ENCODE measurements at regions not wholly inside any gene's neighbourhood (a gene's known extent, or its start where the extent isn't known, plus 50 kb on each side); places are given as distances from the start of the nearest gene placed in this dataset.

DNA sequence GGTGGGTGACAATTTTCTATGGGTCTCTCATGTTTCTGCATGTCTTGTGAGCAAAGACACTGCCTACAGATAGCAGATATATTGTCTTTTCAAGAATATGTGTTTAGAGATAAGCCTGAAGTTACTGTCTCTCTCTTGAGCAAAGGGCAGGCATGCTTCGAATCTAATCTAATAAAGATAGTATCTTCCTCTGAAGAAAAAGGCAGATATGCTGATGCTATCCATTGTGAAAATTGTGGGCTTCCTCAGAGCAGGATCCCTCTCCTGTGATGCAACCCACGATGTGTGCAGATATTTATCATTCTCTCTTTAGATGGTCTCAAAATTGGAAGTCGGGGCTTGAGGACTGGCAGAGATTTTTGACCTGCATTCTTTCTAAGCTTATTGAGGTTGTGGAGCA is 187.0 kb downstream of the DACT1 start:
- no peak overlapping the region for H3K4me3 Mint-ChIP-seq
- H3K9me3 Mint-ChIP-seq, result no peaks in the 10 kb centered on the region
- H3K27ac Mint-ChIP-seq, result no peak overlapping the region
- intact Hi-C loops (cut with micrococcal nuclease), result loop anchor here (10.0 kb wide), 1 partner anchor 320 kb away; no protein-coding TSS in a partner anchor
- no peaks in the 10 kb centered on the region for H3K27me3 Mint-ChIP-seq
- H3K36me3 Mint-ChIP-seq (ENCODE audit: low read depth), result no peaks in the 10 kb centered on the region
- DNase-seq, result peak; percentile 4
- peaks cover 4% of the 10 kb centered on the region for H3K4me1 Mint-ChIP-seq

DNA sequence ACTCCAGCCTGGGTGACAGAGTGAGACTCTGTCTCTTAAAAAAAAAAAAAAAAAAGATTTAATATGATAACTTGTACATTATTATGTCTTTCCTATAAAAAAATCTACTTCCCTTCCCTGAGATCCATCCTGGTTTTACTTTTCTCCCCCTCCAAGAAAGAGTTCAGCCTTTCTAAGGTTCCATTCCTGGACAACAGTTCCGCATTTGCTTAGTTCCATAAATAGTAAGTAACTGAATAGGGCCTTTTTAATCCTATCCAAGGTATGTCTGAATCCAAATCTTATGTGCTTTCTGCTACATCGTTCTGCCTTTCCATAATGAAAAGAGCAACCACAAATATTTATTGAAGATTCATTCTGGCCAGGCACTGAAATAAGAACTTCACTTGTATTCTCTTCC is 187.8 kb downstream of the DACT1 start:
- no peak overlapping the region for H3K4me3 Mint-ChIP-seq
- peaks cover 9% of the 10 kb centered on the region for H3K4me1 Mint-ChIP-seq
- intact Hi-C loops (cut with micrococcal nuclease), result loop anchor here (10.0 kb wide), 1 partner anchor 321 kb away; no protein-coding TSS in a partner anchor

DNA sequence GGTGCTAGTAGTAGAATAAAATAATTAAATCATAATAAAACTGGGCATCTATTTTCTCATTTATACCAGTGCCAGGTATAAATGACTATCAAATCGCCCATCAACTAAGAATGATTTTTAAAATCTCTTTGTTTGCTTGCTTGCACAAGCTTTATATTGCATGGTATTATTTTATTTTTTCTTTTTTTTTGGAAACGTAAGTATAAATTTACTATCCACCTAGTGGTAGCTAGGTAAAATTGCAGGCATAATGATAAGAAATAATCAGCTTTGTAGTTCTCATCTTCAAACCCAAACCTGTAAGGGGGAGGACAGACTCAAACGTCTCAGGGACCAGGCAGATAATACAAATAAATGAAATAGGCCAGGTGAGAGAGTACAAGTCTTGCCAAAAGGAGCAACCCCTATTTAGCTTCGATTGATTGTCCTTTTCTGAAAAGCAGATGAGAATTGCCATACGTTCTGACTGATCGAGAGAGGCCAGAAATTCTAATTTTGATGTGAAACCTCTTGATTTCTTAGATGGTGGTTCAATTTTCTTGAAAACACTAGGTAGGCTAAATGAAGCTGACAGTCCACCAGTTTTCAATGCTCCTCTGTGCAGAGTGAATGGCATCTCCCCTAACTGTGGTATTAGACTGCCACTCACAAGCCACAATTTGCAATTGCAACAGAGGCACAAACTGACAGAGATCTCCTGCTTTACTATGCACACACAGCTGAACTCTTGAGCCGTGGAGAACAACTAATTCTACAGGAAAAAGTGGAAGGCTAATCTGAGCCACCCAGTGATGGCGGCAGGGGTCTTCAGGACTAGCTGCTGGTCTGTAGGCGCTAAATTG is 189.3 kb downstream of the DACT1 start:
- Mint-ChIP-seq H3K27me3 (no peaks in the 10 kb centered on the region), H3K4me1 (peaks cover 9% of the 10 kb centered on the region), H3K9me3 (no peaks in the 10 kb centered on the region), H3K4me3 (no peak overlapping the region), H3K27ac (no peak overlapping the region), H3K36me3 (ENCODE audit: low read depth) (no peaks in the 10 kb centered on the region)
- DNase-seq, result no peak
- intact Hi-C loops (cut with micrococcal nuclease), result loop anchor here (10.0 kb wide), 1 partner anchor 322 kb away; no protein-coding TSS in a partner anchor

More for the DNA sequence above, 187.8 kb downstream of the DACT1 start:
- H3K27me3 Mint-ChIP-seq, result no peaks in the 10 kb centered on the region
- no peak for DNase-seq
- no peaks in the 10 kb centered on the region for H3K9me3 Mint-ChIP-seq
- H3K27ac Mint-ChIP-seq, result no peak overlapping the region
- H3K36me3 Mint-ChIP-seq (ENCODE audit: low read depth), result no peaks in the 10 kb centered on the region

DNA sequence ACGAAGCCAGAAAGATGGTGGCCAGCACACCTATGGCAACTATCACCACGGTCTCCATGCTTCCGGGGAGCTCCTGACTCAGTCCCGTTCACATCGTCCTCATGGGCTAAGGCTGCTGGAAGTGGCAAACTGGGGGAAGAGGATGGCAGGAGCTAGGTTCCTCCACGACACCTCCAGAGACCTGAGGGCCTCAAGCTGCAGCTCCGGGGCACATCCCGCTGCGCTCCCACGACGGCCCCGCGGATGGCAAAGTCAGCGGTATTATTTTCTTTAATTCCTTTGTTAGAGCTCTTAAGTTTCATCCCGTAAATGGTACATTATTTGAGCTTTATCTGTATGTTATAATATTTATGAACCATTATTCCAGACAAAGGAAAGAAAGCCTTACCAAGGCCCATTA is 190.5 kb downstream of the DACT1 start:
- Mint-ChIP-seq H3K9me3 (no peaks in the 10 kb centered on the region), H3K36me3 (ENCODE audit: low read depth) (no peaks in the 10 kb centered on the region), H3K4me1 (peaks cover 9% of the 10 kb centered on the region), H3K4me3 (no peak overlapping the region), H3K27ac (no peak overlapping the region), H3K27me3 (no peaks in the 10 kb centered on the region)
- no peak for DNase-seq
- intact Hi-C loops (cut with micrococcal nuclease), result loop anchor here (10.0 kb wide), 1 partner anchor 323 kb away; no protein-coding TSS in a partner anchor

DNA sequence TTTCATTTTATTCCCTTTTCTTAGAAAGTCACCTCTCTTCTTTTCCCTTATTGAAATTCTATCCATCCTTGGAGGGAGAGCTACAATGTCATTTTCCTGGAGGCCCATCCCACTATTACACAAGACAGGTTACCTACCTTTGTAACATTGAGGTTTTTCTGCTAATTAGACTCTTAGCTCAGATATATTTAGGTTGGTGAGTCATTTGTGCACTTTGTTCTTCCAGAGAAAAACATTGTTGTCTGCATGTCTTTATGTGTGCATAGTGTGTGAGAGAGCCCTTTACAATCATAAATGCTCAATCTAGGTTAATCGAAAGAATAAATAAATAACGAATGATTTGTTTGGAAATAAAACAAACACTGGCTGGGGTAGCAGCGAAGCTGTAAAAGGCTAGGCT is 191.8 kb downstream of the DACT1 start:
- no peaks in the 10 kb centered on the region for H3K27me3 Mint-ChIP-seq
- no peak overlapping the region for H3K4me3 Mint-ChIP-seq
- intact Hi-C loops (cut with micrococcal nuclease), result loop anchor here (10.0 kb wide), 1 partner anchor 325 kb away; no protein-coding TSS in a partner anchor
- H3K36me3 Mint-ChIP-seq (ENCODE audit: low read depth), result no peaks in the 10 kb centered on the region
- DNase-seq, result no peak
- no peaks in the 10 kb centered on the region for H3K9me3 Mint-ChIP-seq
- peak overlapping the region; percentile 0 for H3K27ac Mint-ChIP-seq
- peaks cover 9% of the 10 kb centered on the region for H3K4me1 Mint-ChIP-seq

DNA sequence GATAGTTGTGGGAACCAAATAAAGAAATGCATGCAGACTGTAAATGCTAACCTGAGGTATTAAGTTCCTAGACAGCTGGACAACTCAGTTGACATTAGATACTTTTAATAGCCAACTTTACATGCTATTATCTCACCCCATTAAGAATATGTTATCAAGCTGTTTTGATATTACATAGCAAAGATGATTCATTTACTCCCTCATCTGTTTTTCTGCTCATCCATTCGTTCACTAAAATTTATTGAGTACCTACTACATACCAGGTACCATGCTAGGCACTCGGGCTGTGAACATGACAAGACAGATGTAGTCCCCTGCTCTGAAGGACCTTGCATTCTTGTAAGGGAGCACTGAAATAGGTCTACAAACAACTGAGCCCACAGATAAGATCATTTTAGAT is 192.4 kb downstream of the DACT1 start:
- Mint-ChIP-seq H3K4me3 (no peak overlapping the region), H3K27me3 (no peaks in the 10 kb centered on the region), H3K4me1 (peaks cover 9% of the 10 kb centered on the region), H3K27ac (no peak overlapping the region), H3K36me3 (ENCODE audit: low read depth) (no peaks in the 10 kb centered on the region), H3K9me3 (no peaks in the 10 kb centered on the region)
- intact Hi-C loops (cut with micrococcal nuclease), result no loop called here
- no peak for DNase-seq

DNA sequence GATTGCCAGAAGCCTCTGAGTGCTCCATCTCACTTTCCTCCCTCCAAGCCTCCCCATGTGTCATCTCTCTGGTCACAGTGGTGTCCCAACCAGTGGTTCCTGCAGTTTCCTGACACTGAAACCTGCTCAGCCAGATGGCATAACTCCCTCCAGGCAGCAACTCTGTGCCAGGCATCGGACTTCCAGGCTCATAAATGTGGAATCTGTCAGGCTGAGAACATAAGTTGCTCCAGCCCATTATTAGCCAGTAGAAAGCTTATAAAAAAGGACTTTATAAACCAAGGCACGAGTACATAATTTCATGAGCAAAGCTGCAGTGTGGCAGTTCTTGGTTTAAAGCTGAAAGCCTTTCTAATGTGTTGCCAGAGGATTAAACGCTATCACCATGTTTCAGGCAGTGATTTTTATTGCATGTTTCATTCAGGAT is 194.3 kb downstream of the DACT1 start:
- Mint-ChIP-seq H3K27ac (no peak overlapping the region), H3K27me3 (no peaks in the 10 kb centered on the region), H3K9me3 (no peaks in the 10 kb centered on the region), H3K36me3 (ENCODE audit: low read depth) (no peaks in the 10 kb centered on the region), H3K4me1 (peaks cover 9% of the 10 kb centered on the region), H3K4me3 (no peak overlapping the region)
- DNase-seq, result no peak
- intact Hi-C loops (cut with micrococcal nuclease), result no loop called here

DNA sequence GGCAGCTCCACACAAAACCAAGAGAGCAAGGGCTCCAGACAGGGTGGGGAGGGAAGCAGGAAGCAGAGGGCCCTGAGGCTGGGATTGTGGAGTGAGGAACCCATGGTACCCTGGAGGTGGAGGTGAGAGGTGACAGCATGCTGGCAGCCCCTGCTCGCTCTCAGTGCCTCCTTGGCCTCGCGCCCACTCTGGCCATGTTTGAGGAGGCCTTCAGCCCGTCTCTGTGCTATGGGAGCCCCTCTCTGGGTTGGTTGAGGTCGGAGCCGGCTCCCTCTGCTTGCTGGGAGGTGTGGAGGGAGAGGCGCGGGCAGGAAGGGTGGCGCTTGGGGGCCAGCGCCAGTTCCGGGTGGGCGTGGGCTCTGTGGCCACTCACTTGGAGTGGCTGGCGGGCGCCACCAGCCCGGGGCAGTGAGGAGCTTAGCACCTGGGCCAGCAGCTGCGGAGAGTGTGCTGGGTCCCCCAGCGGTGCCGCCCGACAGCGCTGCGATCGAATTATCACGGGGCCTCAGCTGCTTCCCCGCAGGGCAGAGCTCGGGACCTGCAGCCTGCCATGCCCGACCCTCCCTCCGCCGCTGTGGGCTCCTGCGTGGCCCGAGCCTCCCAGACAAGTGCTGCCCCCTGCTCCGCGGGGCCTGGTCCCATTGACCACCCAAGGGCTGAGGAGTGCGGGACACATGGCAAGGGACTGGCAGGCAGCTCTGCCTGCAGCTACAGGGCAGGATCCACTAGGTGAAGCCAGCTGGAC is 196.0 kb downstream of the DACT1 start:
- DNase-seq, result no peak
- peaks cover 9% of the 10 kb centered on the region for H3K4me1 Mint-ChIP-seq

DNA sequence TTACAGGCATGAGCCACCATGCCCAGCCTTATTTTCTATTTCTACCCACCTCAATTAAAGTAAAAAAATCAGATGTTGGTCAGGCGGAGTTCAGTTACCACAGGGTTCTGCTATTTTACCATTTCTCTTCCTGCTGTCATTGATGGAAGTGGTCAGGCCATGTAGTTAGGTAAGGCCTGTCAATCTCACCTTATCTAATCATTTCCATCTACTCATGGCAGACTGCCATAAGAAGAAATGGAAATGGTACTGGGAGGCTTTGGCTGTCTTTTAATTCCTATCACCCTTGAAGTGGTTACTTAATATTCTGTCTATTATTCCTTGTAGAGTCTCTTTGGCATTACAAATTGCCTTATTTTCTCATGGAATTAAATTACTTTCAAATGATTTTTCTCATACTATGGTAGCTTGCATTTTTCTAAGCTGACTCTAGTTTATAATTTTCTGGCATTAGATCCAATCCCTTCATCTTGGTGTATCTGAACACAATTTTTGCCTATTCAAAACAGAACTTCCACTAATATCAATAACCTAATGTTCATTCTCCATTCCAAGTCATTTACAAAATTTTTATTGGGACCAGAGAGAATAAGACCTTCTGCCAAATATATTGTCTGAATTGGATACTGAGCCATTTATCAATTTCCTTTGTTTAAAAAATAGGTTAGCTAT is 198.7 kb downstream of the DACT1 start:
- Mint-ChIP-seq H3K4me1 (no peaks in the 10 kb centered on the region), H3K27me3 (no peaks in the 10 kb centered on the region), H3K36me3 (ENCODE audit: low read depth) (no peaks in the 10 kb centered on the region), H3K9me3 (no peaks in the 10 kb centered on the region), H3K4me3 (no peak overlapping the region), H3K27ac (no peak overlapping the region)
- no peak for DNase-seq
- intact Hi-C loops (cut with micrococcal nuclease), result no loop called here

More for the DNA sequence above, 196.0 kb downstream of the DACT1 start:
- Mint-ChIP-seq H3K4me3 (no peak overlapping the region), H3K9me3 (no peaks in the 10 kb centered on the region), H3K27me3 (no peaks in the 10 kb centered on the region), H3K36me3 (ENCODE audit: low read depth) (no peaks in the 10 kb centered on the region), H3K27ac (no peak overlapping the region)
- intact Hi-C loops (cut with micrococcal nuclease), result no loop called here

DNA sequence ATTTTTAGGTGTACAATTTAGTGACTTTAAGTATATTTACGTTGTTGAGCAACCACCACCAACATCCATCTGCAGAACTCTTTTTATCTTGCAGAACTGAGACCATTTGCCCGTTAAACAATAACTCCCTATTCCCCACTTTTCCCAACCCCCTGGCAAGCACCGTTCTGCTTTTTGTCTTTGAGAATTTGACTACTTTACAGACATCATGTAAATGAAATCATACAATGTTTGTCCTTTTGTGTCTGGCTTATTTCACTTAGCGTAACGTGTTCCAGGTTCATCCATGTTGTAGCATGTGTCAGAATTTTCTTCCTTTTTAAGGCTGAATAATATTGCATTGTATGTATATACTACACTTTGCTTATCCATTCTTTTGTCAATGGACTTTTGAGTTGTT is 201.5 kb downstream of the DACT1 start:
- Mint-ChIP-seq H3K4me3 (no peak overlapping the region), H3K27me3 (no peaks in the 10 kb centered on the region), H3K36me3 (ENCODE audit: low read depth) (no peaks in the 10 kb centered on the region), H3K9me3 (no peaks in the 10 kb centered on the region), H3K27ac (no peak overlapping the region), H3K4me1 (no peaks in the 10 kb centered on the region)
- intact Hi-C loops (cut with micrococcal nuclease), result no loop called here
- DNase-seq, result no peak

DNA sequence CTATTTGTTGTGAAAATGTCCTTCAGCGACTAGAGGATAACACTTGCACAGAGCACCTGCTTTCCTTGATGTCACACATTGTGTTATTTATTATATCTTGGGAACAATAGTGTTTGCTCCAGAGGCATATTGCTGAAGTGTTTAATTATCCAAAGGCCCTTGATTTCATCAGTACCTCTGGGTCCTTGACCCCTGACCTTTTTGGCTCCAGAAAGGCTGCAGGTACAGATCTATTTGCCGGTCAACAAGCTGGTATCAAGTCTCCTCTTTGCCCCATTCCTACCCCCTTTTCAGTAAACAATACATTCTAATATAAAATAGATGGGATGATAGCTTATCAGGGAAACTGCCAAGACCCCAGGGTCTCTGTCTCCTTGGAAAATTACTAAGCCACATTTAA is 206.8 kb downstream of the DACT1 start:
- Mint-ChIP-seq H3K9me3 (no peaks in the 10 kb centered on the region), H3K4me1 (no peaks in the 10 kb centered on the region), H3K4me3 (no peak overlapping the region), H3K36me3 (ENCODE audit: low read depth) (no peaks in the 10 kb centered on the region), H3K27me3 (no peaks in the 10 kb centered on the region), H3K27ac (no peak overlapping the region)
- no peak for DNase-seq
- intact Hi-C loops (cut with micrococcal nuclease), result no loop called here

DNA sequence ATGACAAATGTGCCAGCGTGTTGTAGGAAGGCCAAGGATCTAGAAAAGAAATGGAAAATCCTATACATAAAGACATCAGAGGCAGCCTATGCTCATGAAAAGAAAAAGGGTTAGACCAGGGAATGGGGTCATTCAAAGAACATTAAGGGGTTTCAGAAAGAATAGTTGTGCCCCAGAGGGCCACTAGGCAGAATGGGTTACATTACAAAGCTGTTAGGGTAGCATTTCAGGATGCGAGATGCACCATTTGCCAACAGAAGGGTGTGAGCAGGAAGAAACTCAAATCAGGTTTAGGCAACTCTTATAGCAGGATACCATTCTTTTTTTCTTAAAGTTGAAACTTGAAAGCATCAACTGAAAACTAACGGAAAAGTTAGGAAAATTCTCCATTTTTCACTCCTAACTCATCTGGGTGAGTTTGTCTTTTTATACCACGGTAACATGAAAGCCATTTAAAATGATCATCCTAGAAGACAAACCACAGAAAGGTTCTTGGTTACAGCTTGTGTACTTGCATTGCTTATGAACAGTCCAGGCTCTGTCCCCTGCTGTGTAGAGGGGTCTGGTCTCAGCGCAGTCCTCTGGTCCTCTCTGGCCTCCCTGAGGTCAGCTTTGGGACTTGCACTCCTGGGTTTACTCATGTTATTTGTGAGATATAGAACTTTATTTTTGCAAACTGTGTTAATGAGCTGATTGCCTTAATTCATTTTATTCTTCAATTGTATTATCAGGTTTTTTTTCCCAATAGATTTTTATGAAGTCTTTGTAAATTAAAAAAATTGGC is 209.1 kb downstream of the DACT1 start:
- intact Hi-C loops (cut with micrococcal nuclease), result no loop called here
- H3K27ac Mint-ChIP-seq, result no peak overlapping the region
- H3K4me3 Mint-ChIP-seq, result no peak overlapping the region
- DNase-seq, result no peak
- no peaks in the 10 kb centered on the region for H3K4me1 Mint-ChIP-seq
- H3K27me3 Mint-ChIP-seq, result peaks cover 2% of the 10 kb centered on the region
- H3K36me3 Mint-ChIP-seq (ENCODE audit: low read depth), result no peaks in the 10 kb centered on the region
- H3K9me3 Mint-ChIP-seq, result no peaks in the 10 kb centered on the region

DNA sequence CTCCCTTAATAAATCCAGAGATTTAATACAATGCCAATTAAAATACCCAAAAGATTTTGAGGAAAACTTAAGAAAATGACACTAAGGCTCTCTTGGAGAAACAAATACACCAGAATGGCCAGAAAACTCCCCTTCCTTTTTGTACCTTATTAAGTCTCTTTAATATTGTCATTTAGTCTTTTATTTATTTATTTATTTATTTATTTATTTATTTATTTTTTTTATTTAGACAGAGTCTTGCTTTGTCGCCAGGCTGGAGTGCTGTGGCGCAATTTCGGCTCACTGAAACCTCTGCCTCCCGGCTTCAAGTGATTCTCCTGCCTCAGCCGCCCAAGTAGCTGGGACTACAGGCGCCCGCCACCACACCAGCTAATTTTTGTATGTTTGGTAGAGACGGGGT is 210.6 kb downstream of the DACT1 start:
- no peak overlapping the region for H3K27ac Mint-ChIP-seq
- intact Hi-C loops (cut with micrococcal nuclease), result no loop called here
- H3K36me3 Mint-ChIP-seq (ENCODE audit: low read depth), result no peaks in the 10 kb centered on the region

More for the DNA sequence above, 210.6 kb downstream of the DACT1 start:
- DNase-seq, result no peak
- no peaks in the 10 kb centered on the region for H3K9me3 Mint-ChIP-seq
- peaks cover 2% of the 10 kb centered on the region for H3K27me3 Mint-ChIP-seq
- H3K4me3 Mint-ChIP-seq, result no peak overlapping the region
- H3K4me1 Mint-ChIP-seq, result no peaks in the 10 kb centered on the region

Measured in activated CD4-positive, alpha-beta T cell treated with anti-CD3 and anti-CD28 coated beads, Interleukin-2, amount 10 ng/mL, durations not matched to agents 24 days and 14 days (primary cell).